ENCODE measurements at regions not wholly inside any gene's neighbourhood (a gene's known extent, or its start where the extent isn't known, plus 50 kb on each side); places are given as distances from the start of the nearest gene placed in this dataset.

DNA sequence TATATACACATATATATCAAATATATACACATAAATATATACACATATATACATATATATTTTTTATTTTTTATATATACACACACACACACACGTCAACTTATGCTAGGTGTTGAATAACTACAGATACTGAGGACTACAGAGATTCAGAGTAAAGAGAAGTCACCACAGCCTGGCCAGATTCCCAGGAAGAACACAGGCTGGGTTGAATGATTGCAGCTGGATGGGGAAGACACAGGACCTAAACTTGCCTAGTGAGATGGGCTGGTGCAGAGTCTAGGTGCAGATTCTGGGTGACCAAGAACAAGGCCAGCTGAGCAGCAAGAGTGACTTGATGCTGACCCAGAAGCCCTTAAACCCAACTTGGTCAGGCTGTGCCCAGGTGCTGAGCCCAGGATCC, 241.3 kb downstream of the KCTD12 start:
- no peak overlapping the region for H3K4me3 ChIP-seq (ENCODE audit: low read length)
- DNase-seq (ENCODE audit: low read depth) = no peak
- no peak for TF ChIP-seq CTCF (conservative IDR thresholded peaks at IDR 0.05; ENCODE audit: low read depth, low read length)

- no peak overlapping the region for H3K4me3 ChIP-seq (ENCODE audit: low read length)
- TF ChIP-seq CTCF (conservative IDR thresholded peaks at IDR 0.05; ENCODE audit: low read depth, low read length) = no peak
- DNase-seq (ENCODE audit: low read depth) = no peak
Observed at GRCh38 chr13:76643596-76643995, 242.6 kb downstream of the KCTD12 start.

- DNase-seq (ENCODE audit: low read depth) = no peak
- H3K4me3 ChIP-seq (ENCODE audit: low read length) = no peak overlapping the region
- no peak for TF ChIP-seq CTCF (conservative IDR thresholded peaks at IDR 0.05; ENCODE audit: low read depth, low read length)
Observed at GRCh38 chr13:76641056-76641455, 245.1 kb downstream of the KCTD12 start.

- DNase-seq (ENCODE audit: low read depth) = no peak
- no peak for TF ChIP-seq CTCF (conservative IDR thresholded peaks at IDR 0.05; ENCODE audit: low read depth, low read length)
- no peak overlapping the region for H3K4me3 ChIP-seq (ENCODE audit: low read length)
Observed at GRCh38 chr13:76638882-76639281, 247.3 kb downstream of the KCTD12 start.

GRCh38 chr13:76638181-76638580, 248.0 kb downstream of the KCTD12 start:
- no peak for TF ChIP-seq CTCF (conservative IDR thresholded peaks at IDR 0.05; ENCODE audit: low read depth, low read length)
- no peak overlapping the region for H3K4me3 ChIP-seq (ENCODE audit: low read length)
- no peak for DNase-seq (ENCODE audit: low read depth)

- no peak overlapping the region for H3K4me3 ChIP-seq (ENCODE audit: low read length)
- DNase-seq (ENCODE audit: low read depth) = peak; percentile 10
- TF ChIP-seq CTCF (conservative IDR thresholded peaks at IDR 0.05; ENCODE audit: low read depth, low read length) = no peak
Observed at GRCh38 chr13:76637641-76638141, 248.5 kb downstream of the KCTD12 start.

DNA sequence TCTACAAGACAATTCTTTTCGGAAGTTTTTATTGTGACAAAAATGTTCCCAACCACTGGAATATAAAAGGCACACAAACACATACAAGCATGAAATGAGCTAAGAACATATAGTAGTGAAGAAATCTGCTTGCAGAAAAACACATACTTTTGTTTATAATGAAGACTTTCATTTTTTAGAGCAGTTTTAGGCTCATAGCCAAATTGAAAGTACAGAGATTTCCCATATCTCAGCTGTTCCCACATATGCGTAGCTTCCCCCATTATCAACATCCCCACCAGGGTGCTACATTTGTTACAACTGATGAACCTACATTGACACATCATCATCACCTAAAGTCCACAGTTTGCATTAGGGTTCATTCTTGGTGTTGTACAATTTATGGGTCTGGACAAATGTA, 249.4 kb downstream of the KCTD12 start:
- H3K4me3 ChIP-seq (ENCODE audit: low read length) = no peak overlapping the region
- DNase-seq (ENCODE audit: low read depth) = no peak
- TF ChIP-seq CTCF (conservative IDR thresholded peaks at IDR 0.05; ENCODE audit: low read depth, low read length) = no peak
